GM12878 (cell line): ENCODE measurements at regions not wholly inside any gene's neighbourhood (a gene's known extent, or its start where the extent isn't known, plus 50 kb on each side); places are given as distances from the start of the nearest gene placed in this dataset.
A peak's percentile ranks its signal among the peaks of the same experiment; 100 is the strongest.

Source experiments
- CBFB ChIP-seq: IDR thresholded peaks from 2 replicates; pipeline ENCODE4 v1.6.1; 2016; ENCODE audit warnings: antibody characterized with exemption, low read depth
- CTCF ChIP-seq, 3 experiments: IDR thresholded peaks in 2 of 3; conservative IDR thresholded peaks in 1 of 3; 2 replicates each; pipeline ENCODE4 v1.5.1; 2011; ENCODE audit warnings: low read depth in 3 of 3, low read length in 3 of 3, mild to moderate bottlenecking in 3 of 3, control low read depth in 2 of 3, moderate library complexity in 2 of 3, inconsistent platforms in 1 of 3, mixed read lengths in 1 of 3; ENCODE audit not compliant: control insufficient read depth in 2 of 3, insufficient read depth in 1 of 3; ENCODE audit errors: extremely low read depth in 1 of 3
- EP300 ChIP-seq, 2 experiments: fragments of 150-350 bp in 1 of 2; IDR thresholded peaks; 2 replicates each; pipeline ENCODE4 v1.6.1; 2011 to 2012; ENCODE audit warnings: low read depth in 2 of 2, low read length in 2 of 2, borderline replicate concordance in 1 of 2, improper control_type of control experiment in 1 of 2, inconsistent platforms in 1 of 2; ENCODE audit not compliant: control insufficient read depth in 1 of 2
- SMC3 ChIP-seq: IDR thresholded peaks from 2 replicates; pipeline ENCODE4 v1.6.1; 2011; ENCODE audit warnings: low read length, improper control_type of control experiment, borderline replicate concordance
- STAT1 ChIP-seq: fragments of 450-650 bp; conservative IDR thresholded peaks from 2 replicates; pipeline ENCODE4 v1.6.1; 2014; ENCODE audit warnings: antibody characterized with exemption, mild to moderate bottlenecking

GRCh38 chr13:30551189-30551588 lies 66.5 kb upstream of the USPL1 start:
- TF ChIP-seq CBFB, result no peak
- peak; percentile 71 for TF ChIP-seq SMC3
- TF ChIP-seq CTCF (IDR thresholded peaks at IDR 0.05 in 2 of 3, conservative IDR thresholded peaks at IDR 0.05 in 1 of 3; ENCODE audit: control insufficient read depth in 2 of 3, extremely low read depth in 1 of 3, insufficient read depth in 1 of 3, low read depth in 3 of 3, low read length in 3 of 3), result peak; percentile 47 to 72 (median 52); a peak in 5 of 6 replicates
- TF ChIP-seq STAT1, result no peak
- TF ChIP-seq EP300 (IDR thresholded peaks at IDR 0.05; ENCODE audit: borderline replicate concordance in 1 of 2, control insufficient read depth in 1 of 2, low read depth in 2 of 2, low read length in 2 of 2), result no peak
